ENCODE measurements at regions not wholly inside any gene's neighbourhood (a gene's known extent, or its start where the extent isn't known, plus 50 kb on each side); places are given as distances from the start of the nearest gene placed in this dataset.

DNA sequence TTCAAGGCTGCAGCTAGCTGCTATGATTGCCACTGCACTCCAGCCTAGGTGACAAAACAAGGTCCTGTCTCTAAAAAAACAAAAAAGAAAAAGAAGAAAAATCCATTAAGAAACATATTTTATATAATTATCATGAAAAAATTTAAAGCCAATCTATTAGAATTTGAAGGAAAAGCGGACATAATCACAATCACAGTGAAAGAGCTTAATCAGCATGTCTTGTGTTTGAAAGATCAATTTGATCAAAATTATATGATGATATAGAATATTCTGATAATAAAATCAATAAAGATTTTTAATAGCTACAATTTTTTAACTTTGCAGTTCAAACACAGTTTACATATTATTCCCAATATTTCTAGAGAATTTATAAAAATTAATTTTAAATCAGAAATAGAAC, 210.1 kb downstream of the MEX3B start:
- Histone ChIP-seq H3T11ph (ENCODE audit: low read length) (no peak overlapping the region), H3K27me3 (ENCODE audit: insufficient read depth, low read length) (no peaks in the 10 kb centered on the region), H3K23me2 (ENCODE audit: insufficient read length, low read depth, low read length, poor library complexity, severe bottlenecking) (no peaks in the 10 kb centered on the region), H4K8ac (replicated peaks; ENCODE audit: insufficient read length, low read depth, low read length) (no peak overlapping the region), H3K79me1 (ENCODE audit: insufficient read depth, low read depth, low read length, poor library complexity, severe bottlenecking) (no peaks in the 10 kb centered on the region), H3K9me3 (ENCODE audit: control insufficient read depth, low read depth, low read length) (no peaks in the 10 kb centered on the region), H2AFZ (ENCODE audit: low read length) (no peak overlapping the region), H3K9ac (ENCODE audit: extremely low read depth, insufficient read length, low read length) (no peak overlapping the region), H3K23ac (ENCODE audit: insufficient read length, low read depth, low read length) (no peak overlapping the region), H2AK5ac (ENCODE audit: insufficient read length, low read length) (no peak overlapping the region), H3K4me2 (ENCODE audit: insufficient read depth, insufficient read length, low read length) (no peak overlapping the region), H3K18ac (ENCODE audit: insufficient read length, low read depth, low read length) (no peak overlapping the region), H4K20me1 (ENCODE audit: control insufficient read depth, insufficient read depth, insufficient read length) (no peaks in the 10 kb centered on the region), H3K56ac (ENCODE audit: insufficient read length, low read depth, low read length) (no peak overlapping the region), H4K91ac (ENCODE audit: insufficient read length, low read depth, low read length) (no peak overlapping the region), H3K79me2 (ENCODE audit: insufficient read depth, low read length) (no peaks in the 10 kb centered on the region), H3K14ac (ENCODE audit: insufficient read depth, low read length) (no peak overlapping the region), H2BK20ac (ENCODE audit: low read depth, low read length, poor library complexity, severe bottlenecking) (no peak overlapping the region), H2BK5ac (ENCODE audit: insufficient read length, low read length) (no peak overlapping the region), H3K4ac (ENCODE audit: low read depth, low read length) (no peak overlapping the region), H3K4me1 (ENCODE audit: insufficient read depth, low read length) (no peaks in the 10 kb centered on the region), H2BK15ac (ENCODE audit: low read depth, low read length) (no peak overlapping the region), H3K27ac (ENCODE audit: insufficient read length, low read depth, low read length) (no peak overlapping the region), H2BK120ac (ENCODE audit: low read depth, low read length, poor library complexity, severe bottlenecking) (no peak overlapping the region), H4K5ac (ENCODE audit: insufficient read length, low read depth, low read length) (no peak overlapping the region), H2BK12ac (ENCODE audit: insufficient read length, low read depth, low read length) (no peak overlapping the region)
- no CpG with 5 or more reads among the region's 1 CpG for WGBS (ENCODE audit: extremely low coverage, insufficient read length, low lambda C conversion rate)
- H3K27me3 Mint-ChIP-seq (ENCODE audit: low read depth) = no peaks in the 10 kb centered on the region
- no peak for DNase-seq
- no peak overlapping the region for H3K4me3 Mint-ChIP-seq
- H3K36me3 Mint-ChIP-seq (ENCODE audit: insufficient read depth in 1 of 3, low read depth in 3 of 3) = no peaks in the 10 kb centered on the region
- H3K27ac Mint-ChIP-seq = no peak overlapping the region; a peak in 1 of 7 replicates
- TF ChIP-seq, protein P1, sequence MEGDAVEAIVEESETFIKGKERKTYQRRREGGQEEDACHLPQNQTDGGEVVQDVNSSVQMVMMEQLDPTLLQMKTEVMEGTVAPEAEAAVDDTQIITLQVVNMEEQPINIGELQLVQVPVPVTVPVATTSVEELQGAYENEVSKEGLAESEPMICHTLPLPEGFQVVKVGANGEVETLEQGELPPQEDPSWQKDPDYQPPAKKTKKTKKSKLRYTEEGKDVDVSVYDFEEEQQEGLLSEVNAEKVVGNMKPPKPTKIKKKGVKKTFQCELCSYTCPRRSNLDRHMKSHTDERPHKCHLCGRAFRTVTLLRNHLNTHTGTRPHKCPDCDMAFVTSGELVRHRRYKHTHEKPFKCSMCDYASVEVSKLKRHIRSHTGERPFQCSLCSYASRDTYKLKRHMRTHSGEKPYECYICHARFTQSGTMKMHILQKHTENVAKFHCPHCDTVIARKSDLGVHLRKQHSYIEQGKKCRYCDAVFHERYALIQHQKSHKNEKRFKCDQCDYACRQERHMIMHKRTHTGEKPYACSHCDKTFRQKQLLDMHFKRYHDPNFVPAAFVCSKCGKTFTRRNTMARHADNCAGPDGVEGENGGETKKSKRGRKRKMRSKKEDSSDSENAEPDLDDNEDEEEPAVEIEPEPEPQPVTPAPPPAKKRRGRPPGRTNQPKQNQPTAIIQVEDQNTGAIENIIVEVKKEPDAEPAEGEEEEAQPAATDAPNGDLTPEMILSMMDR (conservative IDR thresholded peaks at IDR 0.05) = no peak
- H3K9me3 Mint-ChIP-seq = no peaks in the 10 kb centered on the region
- H3K4me1 Mint-ChIP-seq = peaks cover 8 to 10% of the 10 kb centered on the region in 2 experiments; a peak in 3 of 4 replicates

All from H9 (cell line).